Cardiac muscle cell (in vitro differentiated cells and primary cell): ENCODE measurements at regions not wholly inside any gene's neighbourhood (a gene's known extent, or its start where the extent isn't known, plus 50 kb on each side); places are given as distances from the start of the nearest gene placed in this dataset.

Experiments used
- DNase-seq, 2 donors: peaks; one replicate each; pipeline versions ENCODE4 v3.0.0 to v3.0.0-alpha.2; 2010 to 2017; ENCODE audit warnings: low read depth in 1 of 2, low spot score in 1 of 2
- H3K27ac ChIP-seq: fragments of 200-600 bp; sonication (generic); 2 replicates; pipeline ENCODE4 v1.5.1; 2016
- H3K27me3 ChIP-seq: fragments of 200-600 bp; sonication (generic); 2 replicates; pipeline ENCODE4 v1.6.0; 2016; ENCODE audit warnings: control low read depth
- H3K36me3 ChIP-seq: fragments of 200-600 bp; sonication (generic); 2 replicates; pipeline ENCODE4 v1.5.1; 2016; ENCODE audit warnings: control low read depth
- H3K4me1 ChIP-seq: fragments of 200-600 bp; sonication (generic); 2 replicates; pipeline ENCODE4 v1.8.1; 2017; ENCODE audit warnings: low read depth, mild to moderate bottlenecking, mixed run types
- H3K4me3 ChIP-seq: fragments of 200-600 bp; sonication (generic); 2 replicates; pipeline ENCODE4 v1.5.1; 2016; ENCODE audit warnings: mild to moderate bottlenecking
- H3K9me3 ChIP-seq: fragments of 200-600 bp; sonication (generic); 2 replicates; pipeline ENCODE4 v1.5.1; 2017; ENCODE audit warnings: low read depth, mild to moderate bottlenecking, control low read depth
- TF ChIP-seq, protein P1 (sequence below): IDR thresholded peaks from 2 replicates; pipeline ENCODE4 v1.5.1; 2012; ENCODE audit warnings: low read depth, mild to moderate bottlenecking, low read length

DNA sequence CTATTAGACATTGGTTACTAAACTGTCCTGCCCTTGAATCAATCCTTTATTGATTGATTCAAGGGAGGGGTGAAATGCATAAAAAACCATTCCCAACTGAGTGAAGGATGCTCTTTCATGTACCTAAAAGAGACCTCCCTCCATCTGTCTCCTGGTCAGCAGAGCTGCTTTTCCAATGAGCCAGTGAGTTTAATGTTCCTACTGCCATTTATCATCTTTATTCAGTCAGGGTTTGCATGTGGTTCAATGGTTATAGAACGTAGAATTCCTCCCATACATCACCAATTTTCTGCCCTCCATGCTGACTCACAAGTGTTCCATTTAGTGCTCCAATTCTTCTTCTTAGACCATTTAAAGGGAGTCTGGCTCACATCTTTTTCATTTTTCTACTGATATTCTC, 199.1 kb upstream of the PCSK5 start:
- no peak overlapping the region for H3K27ac ChIP-seq
- no peak for DNase-seq
- no peaks in the 10 kb centered on the region for H3K9me3 ChIP-seq
- no peaks in the 10 kb centered on the region for H3K36me3 ChIP-seq
- TF ChIP-seq, protein P1, sequence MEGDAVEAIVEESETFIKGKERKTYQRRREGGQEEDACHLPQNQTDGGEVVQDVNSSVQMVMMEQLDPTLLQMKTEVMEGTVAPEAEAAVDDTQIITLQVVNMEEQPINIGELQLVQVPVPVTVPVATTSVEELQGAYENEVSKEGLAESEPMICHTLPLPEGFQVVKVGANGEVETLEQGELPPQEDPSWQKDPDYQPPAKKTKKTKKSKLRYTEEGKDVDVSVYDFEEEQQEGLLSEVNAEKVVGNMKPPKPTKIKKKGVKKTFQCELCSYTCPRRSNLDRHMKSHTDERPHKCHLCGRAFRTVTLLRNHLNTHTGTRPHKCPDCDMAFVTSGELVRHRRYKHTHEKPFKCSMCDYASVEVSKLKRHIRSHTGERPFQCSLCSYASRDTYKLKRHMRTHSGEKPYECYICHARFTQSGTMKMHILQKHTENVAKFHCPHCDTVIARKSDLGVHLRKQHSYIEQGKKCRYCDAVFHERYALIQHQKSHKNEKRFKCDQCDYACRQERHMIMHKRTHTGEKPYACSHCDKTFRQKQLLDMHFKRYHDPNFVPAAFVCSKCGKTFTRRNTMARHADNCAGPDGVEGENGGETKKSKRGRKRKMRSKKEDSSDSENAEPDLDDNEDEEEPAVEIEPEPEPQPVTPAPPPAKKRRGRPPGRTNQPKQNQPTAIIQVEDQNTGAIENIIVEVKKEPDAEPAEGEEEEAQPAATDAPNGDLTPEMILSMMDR: no peak
- H3K27me3 ChIP-seq: no peaks in the 10 kb centered on the region
- H3K4me1 ChIP-seq: peaks cover 7% of the 10 kb centered on the region
- H3K4me3 ChIP-seq: no peak overlapping the region

GRCh38 chr9:75692309-75692708, 198.2 kb upstream of the PCSK5 start:
- no peak for DNase-seq
- TF ChIP-seq, protein P1: no peak
- H3K4me3 ChIP-seq: no peak overlapping the region
- no peak overlapping the region for H3K27ac ChIP-seq
- H3K27me3 ChIP-seq: no peaks in the 10 kb centered on the region
- H3K4me1 ChIP-seq: peaks cover 7% of the 10 kb centered on the region
- H3K9me3 ChIP-seq: no peaks in the 10 kb centered on the region
- no peaks in the 10 kb centered on the region for H3K36me3 ChIP-seq

DNA sequence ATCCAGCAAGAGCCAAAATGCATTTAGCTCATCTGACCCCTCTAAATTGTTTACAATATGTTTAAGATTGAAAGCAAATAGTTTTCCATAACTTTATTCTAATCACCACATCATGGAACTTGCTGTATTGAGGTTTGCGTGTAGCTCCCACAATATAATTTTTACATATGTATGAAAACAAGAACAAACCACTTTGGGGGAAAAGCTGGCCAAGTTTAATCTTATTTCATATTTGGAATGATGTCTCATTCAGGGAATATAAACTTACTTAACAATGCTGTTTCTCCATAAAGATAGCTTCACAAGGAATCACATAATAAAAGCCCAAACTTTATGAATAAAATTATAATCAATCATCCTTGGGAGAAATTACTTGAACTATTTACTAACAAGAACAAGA, 194.6 kb upstream of the PCSK5 start:
- TF ChIP-seq, protein P1: no peak
- H3K9me3 ChIP-seq: no peaks in the 10 kb centered on the region
- peaks cover 30% of the 10 kb centered on the region for H3K4me1 ChIP-seq
- H3K4me3 ChIP-seq: no peak overlapping the region
- no peak overlapping the region for H3K27ac ChIP-seq
- DNase-seq: no peak
- no peaks in the 10 kb centered on the region for H3K27me3 ChIP-seq
- no peaks in the 10 kb centered on the region for H3K36me3 ChIP-seq

GRCh38 chr9:75699017-75699416, 191.5 kb upstream of the PCSK5 start:
- DNase-seq: peak in 1 of 2 donors; percentile 64
- no peaks in the 10 kb centered on the region for H3K27me3 ChIP-seq
- peak overlapping the region; percentile 51 for H3K27ac ChIP-seq
- H3K9me3 ChIP-seq: no peaks in the 10 kb centered on the region
- TF ChIP-seq, protein P1: no peak
- no peak overlapping the region for H3K4me3 ChIP-seq
- H3K4me1 ChIP-seq: peaks cover 30% of the 10 kb centered on the region
- no peaks in the 10 kb centered on the region for H3K36me3 ChIP-seq

DNA sequence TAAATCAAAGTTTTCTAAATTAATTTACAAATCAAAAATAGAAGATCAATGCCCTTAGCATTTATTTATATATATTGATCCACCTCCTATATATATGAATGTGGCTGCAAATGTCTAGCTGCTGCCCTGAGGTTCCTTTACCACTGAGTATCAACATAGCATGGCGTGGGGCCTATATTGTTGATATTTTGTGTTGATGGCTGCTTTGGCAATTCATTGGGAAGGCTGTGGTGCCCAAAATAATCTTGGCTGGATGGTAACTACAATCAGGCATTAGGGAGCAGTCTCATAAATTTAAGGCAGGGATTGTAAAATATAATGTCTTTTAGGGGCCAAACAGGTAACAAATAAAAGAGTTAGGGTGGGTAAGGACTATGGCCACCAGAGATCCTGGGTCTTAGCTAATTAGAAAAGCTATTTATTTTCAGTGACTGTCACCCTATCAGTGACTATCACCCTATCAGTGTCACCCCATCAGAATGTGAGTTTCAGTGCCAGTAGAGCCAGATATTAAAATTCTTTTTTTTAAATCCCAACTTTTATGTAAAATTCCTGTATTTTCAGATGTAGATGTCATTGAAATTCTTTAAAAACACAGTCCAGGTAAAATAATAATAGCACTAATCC, 190.7 kb upstream of the PCSK5 start:
- TF ChIP-seq, protein P1: no peak

More for the DNA sequence above, 190.7 kb upstream of the PCSK5 start:
- Histone ChIP-seq H3K9me3 (no peaks in the 10 kb centered on the region), H3K27ac (peak overlapping the region; percentile 51), H3K4me3 (no peak overlapping the region), H3K27me3 (no peaks in the 10 kb centered on the region), H3K4me1 (peaks cover 30% of the 10 kb centered on the region), H3K36me3 (no peaks in the 10 kb centered on the region)
- DNase-seq: peak in 1 of 2 donors; percentile 3
